GM06990 (cell line): ENCODE measurements at regions not wholly inside any gene's neighbourhood (a gene's known extent, or its start where the extent isn't known, plus 50 kb on each side); places are given as distances from the start of the nearest gene placed in this dataset.

Experiments
- DNase-seq: peaks from one replicate; pipeline ENCODE4 v3.0.0-alpha.2; 2011; ENCODE audit not compliant: insufficient read length; ENCODE audit errors: extremely low read depth
- H3K27me3 ChIP-seq: replicated peaks from 2 replicates; pipeline ENCODE4 v1.6.0; 2011; ENCODE audit warnings: low read length; ENCODE audit not compliant: control insufficient read depth, insufficient read depth
- H3K36me3 ChIP-seq: 2 replicates; pipeline ENCODE4 v1.5.1; 2011; ENCODE audit warnings: low read length; ENCODE audit not compliant: control insufficient read depth, insufficient read depth
- H3K4me3 ChIP-seq: replicated peaks from 2 replicates; pipeline ENCODE4 v1.5.1; 2011; ENCODE audit warnings: low read depth, mild to moderate bottlenecking, control low read depth, low read length
- TF ChIP-seq, protein P1 (sequence below): IDR thresholded peaks from 2 replicates; pipeline ENCODE4 v1.5.1; 2011; ENCODE audit warnings: low read length, control low read depth, mild to moderate bottlenecking, inconsistent platforms; ENCODE audit not compliant: insufficient read depth, poor library complexity, severe bottlenecking

DNA sequence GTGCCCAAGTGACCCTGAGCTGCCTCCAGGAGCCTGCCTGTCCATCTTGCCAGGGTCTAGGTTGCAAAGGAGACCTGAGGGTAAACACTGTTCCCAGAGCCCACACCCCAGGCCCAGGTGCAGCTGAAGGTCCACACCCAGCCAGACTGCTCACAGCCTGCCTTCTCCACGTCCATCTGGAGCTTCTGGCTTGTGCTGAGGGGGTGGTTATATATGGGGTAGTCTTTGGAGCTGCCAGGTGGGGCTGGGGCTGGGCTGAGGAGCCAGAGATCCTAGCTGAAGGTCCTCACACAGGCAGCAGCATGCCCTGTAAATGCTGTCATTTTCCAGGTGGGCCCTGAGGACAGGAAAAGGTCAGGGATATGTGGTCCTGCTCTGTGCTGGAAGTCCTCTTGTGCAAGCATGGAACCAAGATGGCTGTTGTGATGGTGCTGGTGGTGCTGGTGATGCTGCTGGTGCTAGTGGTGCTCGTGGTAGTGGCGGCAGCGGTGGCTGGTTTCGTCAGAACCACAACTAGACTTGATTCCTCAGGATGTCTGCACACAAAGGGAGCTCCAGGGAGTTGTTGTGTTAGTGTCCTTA is 182.7 kb downstream of the MATN1 start:
- no peak for DNase-seq
- no peaks in the 10 kb centered on the region for H3K27me3 ChIP-seq
- TF ChIP-seq, protein P1, sequence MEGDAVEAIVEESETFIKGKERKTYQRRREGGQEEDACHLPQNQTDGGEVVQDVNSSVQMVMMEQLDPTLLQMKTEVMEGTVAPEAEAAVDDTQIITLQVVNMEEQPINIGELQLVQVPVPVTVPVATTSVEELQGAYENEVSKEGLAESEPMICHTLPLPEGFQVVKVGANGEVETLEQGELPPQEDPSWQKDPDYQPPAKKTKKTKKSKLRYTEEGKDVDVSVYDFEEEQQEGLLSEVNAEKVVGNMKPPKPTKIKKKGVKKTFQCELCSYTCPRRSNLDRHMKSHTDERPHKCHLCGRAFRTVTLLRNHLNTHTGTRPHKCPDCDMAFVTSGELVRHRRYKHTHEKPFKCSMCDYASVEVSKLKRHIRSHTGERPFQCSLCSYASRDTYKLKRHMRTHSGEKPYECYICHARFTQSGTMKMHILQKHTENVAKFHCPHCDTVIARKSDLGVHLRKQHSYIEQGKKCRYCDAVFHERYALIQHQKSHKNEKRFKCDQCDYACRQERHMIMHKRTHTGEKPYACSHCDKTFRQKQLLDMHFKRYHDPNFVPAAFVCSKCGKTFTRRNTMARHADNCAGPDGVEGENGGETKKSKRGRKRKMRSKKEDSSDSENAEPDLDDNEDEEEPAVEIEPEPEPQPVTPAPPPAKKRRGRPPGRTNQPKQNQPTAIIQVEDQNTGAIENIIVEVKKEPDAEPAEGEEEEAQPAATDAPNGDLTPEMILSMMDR: no peak
- H3K4me3 ChIP-seq: no peak overlapping the region
- no peaks in the 10 kb centered on the region for H3K36me3 ChIP-seq

DNA sequence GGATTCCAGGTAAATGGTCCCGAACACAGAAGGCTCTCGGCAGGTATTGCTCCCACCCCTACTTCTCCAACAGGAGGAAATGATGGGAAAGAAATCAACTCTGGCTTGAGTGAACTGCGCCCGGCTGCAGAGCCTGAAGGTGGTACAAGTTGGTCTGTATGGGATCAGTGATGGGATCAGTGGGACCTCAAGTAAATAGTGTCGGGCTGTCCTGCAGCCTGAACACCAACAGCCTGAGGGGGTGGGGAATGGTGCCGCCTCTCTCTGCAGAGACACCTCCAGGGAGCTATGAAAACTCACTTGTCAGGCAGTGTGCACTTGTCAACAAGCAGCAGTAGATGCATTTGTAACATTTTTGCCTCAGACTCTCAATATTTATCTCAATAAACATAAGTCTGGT is 183.5 kb downstream of the MATN1 start:
- Histone ChIP-seq H3K36me3 (no peaks in the 10 kb centered on the region), H3K4me3 (no peak overlapping the region), H3K27me3 (no peaks in the 10 kb centered on the region)
- DNase-seq: no peak
- TF ChIP-seq, protein P1: no peak

DNA sequence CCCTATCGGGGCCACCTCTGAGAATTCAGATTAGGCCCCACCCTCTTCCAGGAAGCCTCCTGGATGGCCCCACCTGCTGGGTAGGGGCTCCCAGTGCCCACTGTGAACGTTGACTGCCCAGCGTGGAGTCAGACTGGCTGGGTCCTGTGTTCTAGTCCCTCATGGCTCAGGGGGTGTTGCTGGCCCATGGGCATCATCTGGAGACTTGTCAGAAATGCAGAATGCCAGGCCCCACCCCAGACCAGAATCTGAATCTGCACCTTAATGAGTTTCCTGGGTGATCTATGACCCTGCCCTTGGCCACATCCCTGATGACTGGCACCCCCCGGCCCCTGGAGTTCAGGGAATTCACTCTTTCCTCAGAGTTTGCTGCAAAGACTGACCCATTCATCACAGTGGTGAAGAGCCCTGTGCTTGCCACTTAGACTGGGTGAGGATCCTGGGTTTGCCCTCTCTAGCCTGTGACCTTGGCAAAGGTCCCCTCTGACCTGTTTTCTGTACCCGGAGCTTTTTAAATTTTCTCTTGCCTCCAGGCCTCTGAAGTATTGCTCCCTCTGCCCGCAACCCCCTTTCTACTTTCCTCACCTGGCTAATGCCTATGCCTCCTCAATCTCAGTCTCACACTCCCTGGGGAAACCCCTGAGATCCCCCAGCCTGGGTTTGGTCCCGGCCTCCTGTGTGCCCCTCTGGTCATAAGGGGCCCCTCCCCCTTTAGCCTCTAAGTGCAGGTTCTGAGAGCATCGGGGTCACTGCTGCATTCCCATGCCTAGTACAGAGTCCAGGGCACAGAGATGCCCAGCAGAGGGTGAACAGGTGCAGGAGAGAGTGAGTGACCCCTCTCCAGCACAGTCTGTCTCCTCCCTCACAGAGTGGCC is 184.2 kb downstream of the MATN1 start:
- no peaks in the 10 kb centered on the region for H3K27me3 ChIP-seq
- DNase-seq: no peak
- H3K36me3 ChIP-seq: no peaks in the 10 kb centered on the region
- H3K4me3 ChIP-seq: no peak overlapping the region
- TF ChIP-seq, protein P1: no peak

DNA sequence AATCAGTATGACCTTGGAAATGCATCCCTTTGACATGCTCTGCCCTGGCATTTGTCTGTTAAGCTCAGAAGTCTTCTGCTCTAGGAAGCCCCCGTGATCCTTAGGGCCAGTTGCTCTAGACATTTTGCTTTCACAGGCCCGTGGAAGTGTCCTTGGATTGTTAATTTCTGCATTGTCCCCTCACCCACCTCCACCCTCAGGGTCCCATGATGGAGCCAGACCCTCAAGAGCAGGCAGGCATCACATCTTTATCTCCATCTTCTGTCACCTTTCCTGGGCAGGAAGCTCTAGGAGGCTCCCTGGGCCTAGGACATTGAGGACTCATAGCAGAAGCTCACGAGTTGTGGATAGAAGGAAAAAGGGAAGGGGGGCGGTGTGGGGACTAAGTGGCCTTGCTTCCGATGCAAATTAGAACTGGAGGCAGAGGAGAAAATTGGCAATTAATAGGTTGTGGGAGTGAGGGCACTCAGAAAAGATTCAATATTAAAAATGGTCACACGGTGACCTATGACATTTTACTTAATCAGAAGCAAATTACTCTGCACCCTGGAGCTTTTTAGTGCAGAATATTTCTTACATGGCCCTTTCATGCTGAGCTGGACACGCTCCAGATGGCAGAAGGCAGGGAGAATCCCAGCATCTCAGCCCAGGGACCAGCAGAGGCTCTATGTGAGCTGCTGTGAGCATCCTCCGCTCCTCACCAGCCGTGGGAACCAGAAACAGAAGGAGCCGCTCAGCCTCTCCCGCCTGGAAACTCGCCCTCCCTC is 185.0 kb downstream of the MATN1 start:
- H3K36me3 ChIP-seq: no peaks in the 10 kb centered on the region
- TF ChIP-seq, protein P1: no peak
- DNase-seq: no peak
- no peaks in the 10 kb centered on the region for H3K27me3 ChIP-seq
- H3K4me3 ChIP-seq: no peak overlapping the region

DNA sequence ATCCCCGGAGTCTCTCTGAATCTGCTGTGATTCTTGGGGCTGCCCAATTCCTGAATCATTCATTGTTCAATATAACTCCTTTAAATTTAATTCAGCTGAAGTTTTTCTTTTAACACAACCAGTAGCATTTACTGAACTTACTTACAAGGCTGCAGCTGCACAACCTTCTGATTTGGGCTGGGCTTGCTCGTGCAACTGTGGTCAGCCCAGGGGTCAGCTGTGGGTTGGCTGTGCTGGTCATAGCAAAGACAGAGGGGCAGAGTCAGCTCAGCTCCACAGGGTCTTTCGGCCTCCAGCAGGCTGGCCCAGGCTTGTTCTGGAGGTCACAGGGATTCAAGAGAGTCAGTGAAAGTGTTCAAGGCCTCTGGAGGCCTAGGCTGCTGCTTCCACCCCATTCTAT is 186.1 kb downstream of the MATN1 start:
- no peak for DNase-seq
- no peaks in the 10 kb centered on the region for H3K27me3 ChIP-seq
- TF ChIP-seq, protein P1: no peak

More for the DNA sequence above, 186.1 kb downstream of the MATN1 start:
- Histone ChIP-seq H3K36me3 (no peaks in the 10 kb centered on the region), H3K4me3 (no peak overlapping the region)
